ENCODE measurements at regions not wholly inside any gene's neighbourhood (a gene's known extent, or its start where the extent isn't known, plus 50 kb on each side); places are given as distances from the start of the nearest gene placed in this dataset.
"Not testable (repeated sequence)": the region's sequence is repeated elsewhere in the genome, so short reads cannot be mapped to it uniquely, and the experiment has no call there.

DNA sequence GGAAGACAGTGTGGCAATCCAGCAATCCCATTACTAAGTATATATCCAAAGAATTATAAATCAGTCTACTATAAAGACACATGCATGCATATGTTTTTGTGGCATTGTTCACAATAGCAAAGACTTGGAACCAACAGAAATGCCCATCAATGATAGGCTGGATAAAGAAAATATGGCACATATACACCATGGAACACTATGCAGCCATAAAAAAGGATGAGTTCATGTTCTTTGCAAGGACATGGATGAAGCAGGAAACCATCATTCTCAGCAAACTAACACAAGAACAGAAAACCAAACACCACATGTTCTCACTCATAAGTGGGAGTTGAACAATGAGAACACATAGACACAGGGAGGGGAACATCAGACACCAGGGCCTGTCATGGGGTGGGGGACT, 90.0 kb upstream of the EPB41L4A start:
- TF ChIP-seq, protein P1, sequence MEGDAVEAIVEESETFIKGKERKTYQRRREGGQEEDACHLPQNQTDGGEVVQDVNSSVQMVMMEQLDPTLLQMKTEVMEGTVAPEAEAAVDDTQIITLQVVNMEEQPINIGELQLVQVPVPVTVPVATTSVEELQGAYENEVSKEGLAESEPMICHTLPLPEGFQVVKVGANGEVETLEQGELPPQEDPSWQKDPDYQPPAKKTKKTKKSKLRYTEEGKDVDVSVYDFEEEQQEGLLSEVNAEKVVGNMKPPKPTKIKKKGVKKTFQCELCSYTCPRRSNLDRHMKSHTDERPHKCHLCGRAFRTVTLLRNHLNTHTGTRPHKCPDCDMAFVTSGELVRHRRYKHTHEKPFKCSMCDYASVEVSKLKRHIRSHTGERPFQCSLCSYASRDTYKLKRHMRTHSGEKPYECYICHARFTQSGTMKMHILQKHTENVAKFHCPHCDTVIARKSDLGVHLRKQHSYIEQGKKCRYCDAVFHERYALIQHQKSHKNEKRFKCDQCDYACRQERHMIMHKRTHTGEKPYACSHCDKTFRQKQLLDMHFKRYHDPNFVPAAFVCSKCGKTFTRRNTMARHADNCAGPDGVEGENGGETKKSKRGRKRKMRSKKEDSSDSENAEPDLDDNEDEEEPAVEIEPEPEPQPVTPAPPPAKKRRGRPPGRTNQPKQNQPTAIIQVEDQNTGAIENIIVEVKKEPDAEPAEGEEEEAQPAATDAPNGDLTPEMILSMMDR (IDR thresholded peaks at IDR 0.05) = not testable (repeated sequence)
- not testable (repeated sequence) for TF ChIP-seq POLR2A (IDR thresholded peaks at IDR 0.05; ENCODE audit: low read depth); POLR2AphosphoS5 (IDR thresholded peaks at IDR 0.05); EP300 (IDR thresholded peaks at IDR 0.05)
